ENCODE measurements at regions not wholly inside any gene's neighbourhood (a gene's known extent, or its start where the extent isn't known, plus 50 kb on each side); places are given as distances from the start of the nearest gene placed in this dataset.

DNA sequence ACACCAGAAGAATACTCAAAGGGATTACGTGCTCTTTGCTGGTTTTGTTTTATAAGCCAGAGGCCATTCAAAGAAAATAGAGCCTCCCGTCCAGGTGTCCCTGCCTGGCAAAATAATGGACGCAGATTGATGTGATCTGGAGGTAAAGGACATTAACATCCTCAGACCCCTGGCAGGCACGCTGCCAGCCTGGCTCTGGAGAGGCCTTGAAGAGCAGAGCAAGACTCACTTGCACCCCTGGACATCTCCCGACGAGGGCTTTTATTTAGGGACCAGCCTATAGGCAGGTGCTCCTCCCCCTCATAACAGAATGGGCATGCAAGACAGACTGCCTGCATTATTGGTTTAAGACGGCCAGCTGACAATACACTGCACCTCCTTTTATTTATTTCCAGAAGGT, 291.3 kb downstream of the BCL11A start:
- Histone ChIP-seq H3K4me1 (replicated peaks in 1 of 4; ENCODE audit: control insufficient read depth in 3 of 4, insufficient read depth in 4 of 4, low read length in 3 of 4) (no peaks in the 10 kb centered on the region), H2AFZ (ENCODE audit: low read length) (no peak overlapping the region)

More for the DNA sequence above, 291.3 kb downstream of the BCL11A start:
- no peak overlapping the region for H3K4me3 ChIP-seq (ENCODE audit: extremely low read depth in 1 of 4, insufficient read depth in 2 of 4, low read depth in 3 of 4, low read length in 4 of 4)
- H3K79me1 ChIP-seq (ENCODE audit: low read depth, low read length): no peaks in the 10 kb centered on the region
- no peak overlapping the region for H2BK5ac ChIP-seq (ENCODE audit: low read depth, low read length)
- no peak overlapping the region for H2AK5ac ChIP-seq (ENCODE audit: low read depth, low read length)
- H4K20me1 ChIP-seq (replicated peaks in 1 of 2; ENCODE audit: control insufficient read depth in 1 of 2, insufficient read depth in 2 of 2, low read length in 2 of 2): no peaks in the 10 kb centered on the region
- H3K23me2 ChIP-seq (ENCODE audit: low read depth, low read length): no peaks in the 10 kb centered on the region
- no peak overlapping the region for H3K23ac ChIP-seq (ENCODE audit: insufficient read length)
- WGBS, 2 experiments (ENCODE audit: extremely low coverage in 1 of 2, insufficient coverage in 1 of 2, insufficient read length in 1 of 2, insufficient replicate concordance in 2 of 2, low coverage in 1 of 2, low lambda C conversion rate in 2 of 2, missing lambda C conversion rate in 1 of 2): 85% methylated on average over 7 of the region's 7 CpGs; no CpG with 5 or more reads in 1 of the 2 experiments
- no peak for DNase-seq (ENCODE audit: low read depth in 1 of 2, low spot score in 2 of 2)
- no peak overlapping the region for H3K18ac ChIP-seq (ENCODE audit: extremely low read depth, low read length)
- H2BK20ac ChIP-seq (ENCODE audit: low read length): no peak overlapping the region
- H2BK12ac ChIP-seq (ENCODE audit: low read depth, low read length): no peak overlapping the region
- no peak overlapping the region for H3K27ac ChIP-seq (ENCODE audit: low read depth, low read length)
- H3K56ac ChIP-seq (replicated peaks; ENCODE audit: insufficient read length, low read depth, low read length): no peak overlapping the region
- no peak overlapping the region for H4K8ac ChIP-seq (ENCODE audit: extremely low read depth, insufficient read depth, low read length)
- no peak overlapping the region for H2BK120ac ChIP-seq (replicated peaks; ENCODE audit: low read depth, low read length)
- FAIRE-seq: no peak
- no peaks in the 10 kb centered on the region for H3K79me2 ChIP-seq (ENCODE audit: control insufficient read depth in 1 of 2, insufficient read depth in 2 of 2, low read length in 2 of 2)
- no peak overlapping the region for H3K14ac ChIP-seq (ENCODE audit: insufficient read length)
- no peaks in the 10 kb centered on the region for H3K27me3 ChIP-seq (replicated peaks in 1 of 4; ENCODE audit: control insufficient read depth in 3 of 4, extremely low read depth in 1 of 4, insufficient read depth in 3 of 4, low read length in 3 of 4)
- H3K36me3 ChIP-seq (ENCODE audit: control insufficient read depth in 2 of 4, insufficient read depth in 4 of 4, low read length in 3 of 4): no peaks in the 10 kb centered on the region; a peak in 1 of 8 replicates
- POLR2A ChIA-PET (ENCODE audit: partially characterized antibody): no interaction called here
- H3K9me3 ChIP-seq (ENCODE audit: insufficient read depth in 2 of 2, low read depth in 1 of 2, low read length in 1 of 2): no peaks in the 10 kb centered on the region
- H3K9ac ChIP-seq (replicated peaks in 1 of 4; ENCODE audit: extremely low read depth in 1 of 4, low read depth in 3 of 4, low read length in 3 of 4): no peak overlapping the region
- CTCF ChIA-PET (ENCODE audit: partially characterized antibody): interaction anchor here (0.6 to 0.7 kb wide), 2 partner anchors 11 to 197 kb away, joined by 3 read pairs; no protein-coding TSS in a partner anchor
- H4K5ac ChIP-seq (ENCODE audit: insufficient read length, low read depth, low read length): no peak overlapping the region
- H2BK15ac ChIP-seq (ENCODE audit: low read length): no peak overlapping the region
- H3K4me2 ChIP-seq (ENCODE audit: insufficient read depth in 1 of 2, low read depth in 2 of 2, low read length in 2 of 2): no peak overlapping the region
- TF ChIP-seq, protein P1, sequence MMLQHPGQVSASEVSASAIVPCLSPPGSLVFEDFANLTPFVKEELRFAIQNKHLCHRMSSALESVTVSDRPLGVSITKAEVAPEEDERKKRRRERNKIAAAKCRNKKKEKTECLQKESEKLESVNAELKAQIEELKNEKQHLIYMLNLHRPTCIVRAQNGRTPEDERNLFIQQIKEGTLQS (IDR thresholded peaks at IDR 0.05; ENCODE audit: insufficient read depth, low read depth, low read length): no peak
- TF ChIP-seq SUZ12 (IDR thresholded peaks at IDR 0.05; ENCODE audit: low read length): no peak
- no peak for TF ChIP-seq TBP (IDR thresholded peaks at IDR 0.05; ENCODE audit: low read depth, low read length)
- no peak for TF ChIP-seq EZH2 (IDR thresholded peaks at IDR 0.05; ENCODE audit: low read depth, low read length, severe bottlenecking)
- no peak for TF ChIP-seq FOSL1 (IDR thresholded peaks at IDR 0.05; ENCODE audit: insufficient read depth, low read depth, low read length)
- H4K91ac ChIP-seq (replicated peaks; ENCODE audit: insufficient read length, low read length): no peak overlapping the region
- H3K4ac ChIP-seq (replicated peaks; ENCODE audit: insufficient read length, low read depth, low read length): no peak overlapping the region
